GM12892 (cell line): ENCODE measurements at regions not wholly inside any gene's neighbourhood (a gene's known extent, or its start where the extent isn't known, plus 50 kb on each side); places are given as distances from the start of the nearest gene placed in this dataset.

ENCODE experiments used
- POLR2A ChIP-seq: IDR thresholded peaks from 2 replicates; pipeline ENCODE4 v1.6.1; 2011; ENCODE audit warnings: low read depth, low read length, control low read depth
- POLR2AphosphoS5 ChIP-seq: IDR thresholded peaks from 2 replicates; pipeline ENCODE4 v1.6.1; 2011; ENCODE audit warnings: low read depth, low read length, control low read depth
- TAF1 ChIP-seq: IDR thresholded peaks from 2 replicates; pipeline ENCODE4 v1.6.1; 2011; ENCODE audit warnings: low read depth, mild to moderate bottlenecking, control low read depth, low read length, borderline replicate concordance

DNA sequence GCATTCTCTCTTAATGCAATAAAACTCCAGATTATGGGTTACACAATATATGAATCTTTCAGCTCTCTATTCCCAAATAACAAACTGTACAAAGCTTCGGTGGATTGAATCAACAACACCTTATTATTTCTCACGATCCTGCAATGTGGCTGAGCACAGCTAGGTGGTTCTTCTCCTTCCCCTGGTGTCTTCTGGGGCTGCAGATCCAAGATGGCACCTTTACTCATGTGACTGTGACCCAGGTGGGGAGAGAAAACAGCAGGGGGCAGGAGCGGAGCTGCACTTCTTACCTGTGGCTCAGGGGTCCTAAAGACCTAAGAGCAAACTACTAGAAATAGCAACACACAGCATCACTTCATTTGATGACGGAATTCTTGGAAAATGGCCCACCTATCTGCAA is 233.1 kb downstream of the IRX1 start:
- TF ChIP-seq POLR2A (no peak), POLR2AphosphoS5 (no peak), TAF1 (no peak)
